SKM-1 treated with dmso at 0.1 percent for 144 hours (cell line): ENCODE measurements at regions not wholly inside any gene's neighbourhood (a gene's known extent, or its start where the extent isn't known, plus 50 kb on each side); places are given as distances from the start of the nearest gene placed in this dataset.
"Not testable (repeated sequence)": the region's sequence is repeated elsewhere in the genome, so short reads cannot be mapped to it uniquely, and the experiment has no call there.

Source experiments
- DNase-seq: peaks from one replicate; lab custom pipeline; 2025; ENCODE audit not compliant: unreplicated experiment; lab: John Stamatoyannopoulos, UW

- DNase-seq: no peak
Observed at GRCh38 chr2:239866778-239867177, 158.4 kb downstream of the NDUFA10 start.

GRCh38 chr2:239866350-239866749 lies 158.8 kb downstream of the NDUFA10 start:
- DNase-seq: no peak

- not testable (repeated sequence) for DNase-seq
Observed at GRCh38 chr2:239865856-239866255, 159.3 kb downstream of the NDUFA10 start.

- no peak for DNase-seq
Observed at GRCh38 chr2:239865059-239865639, 160.0 kb downstream of the NDUFA10 start.

- DNase-seq: no peak
Observed at GRCh38 chr2:239864247-239865058, 160.7 kb downstream of the NDUFA10 start.

- no peak for DNase-seq
Observed at GRCh38 chr2:239862613-239863012, 162.5 kb downstream of the NDUFA10 start.

DNA sequence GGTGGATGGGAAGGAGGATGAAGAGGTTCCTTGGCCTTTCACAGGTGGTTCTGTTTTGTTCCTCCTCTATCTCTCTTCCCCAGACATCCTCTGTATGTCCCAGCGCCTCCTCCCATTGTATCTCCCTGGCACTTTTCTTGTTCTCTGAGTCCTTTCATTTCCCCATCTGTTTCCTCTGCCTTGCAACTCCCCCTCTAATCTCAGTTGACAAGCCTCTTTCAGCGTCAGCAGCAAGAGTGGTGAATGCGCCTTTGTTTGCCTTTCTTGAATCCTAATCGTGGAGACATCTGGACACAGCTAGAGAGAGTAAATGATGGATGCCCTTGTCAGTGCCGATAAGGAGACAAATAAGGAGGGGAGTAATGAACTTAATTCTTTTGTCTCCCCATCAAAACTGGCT lies 167.0 kb downstream of the NDUFA10 start:
- DNase-seq: no peak

GRCh38 chr2:239857591-239857990 lies 167.6 kb downstream of the NDUFA10 start:
- no peak for DNase-seq

- DNase-seq: no peak
Observed at GRCh38 chr2:239856620-239857285, 168.4 kb downstream of the NDUFA10 start.

DNA sequence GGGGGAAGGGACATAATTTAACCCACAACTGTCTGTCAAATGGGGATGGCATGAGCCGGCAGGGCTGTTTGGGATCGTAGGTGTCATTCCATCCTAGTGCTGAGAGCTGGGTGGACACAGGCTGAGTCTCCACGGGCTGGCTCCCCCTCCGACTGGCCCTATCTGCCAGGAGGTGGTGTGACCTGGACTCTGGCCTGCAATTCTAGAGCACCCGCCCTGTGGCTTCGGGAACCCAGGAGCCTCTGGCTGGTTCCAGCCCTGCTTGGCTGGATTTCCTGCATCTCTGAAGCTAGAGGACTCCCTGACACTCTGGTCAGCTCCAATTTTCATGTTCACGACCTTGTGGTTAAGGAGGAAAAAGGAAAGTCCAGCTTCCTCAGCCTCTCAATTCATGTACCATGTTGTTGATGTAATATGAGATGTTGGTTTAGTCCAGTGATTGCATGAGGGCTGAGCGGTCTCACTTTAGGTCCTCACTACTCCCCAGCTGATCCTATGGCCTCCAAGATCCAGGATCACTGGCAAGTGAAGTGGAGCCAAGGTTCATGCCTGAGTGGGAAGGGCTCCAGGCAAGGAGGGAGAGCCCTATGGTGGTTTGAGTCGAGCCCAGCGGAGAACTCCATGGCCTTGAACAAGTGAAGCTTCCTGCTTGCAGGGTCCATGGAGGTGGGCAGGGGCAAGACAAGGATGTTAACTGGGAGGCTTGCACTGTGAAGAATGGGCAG lies 169.1 kb downstream of the NDUFA10 start:
- no peak for DNase-seq

DNA sequence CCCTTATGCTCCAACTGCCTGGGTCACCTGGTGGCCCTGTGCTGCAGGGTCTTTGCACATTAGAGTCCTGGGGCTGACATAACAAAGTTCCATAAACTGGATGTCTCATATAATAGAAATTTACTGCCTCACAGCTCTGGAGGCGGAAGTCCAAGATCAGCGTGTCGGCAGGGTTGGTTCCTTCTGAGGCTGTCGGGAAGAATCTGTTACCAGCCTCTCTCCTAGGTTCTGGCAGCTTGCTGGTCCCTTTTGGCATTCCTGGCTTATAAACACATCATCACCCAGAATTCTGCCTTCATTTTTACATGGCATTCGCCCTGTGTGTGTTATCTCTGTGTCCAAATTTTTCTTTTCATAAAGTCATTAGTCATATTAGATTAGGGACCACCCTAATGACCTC lies 170.5 kb downstream of the NDUFA10 start:
- DNase-seq: no peak

GRCh38 chr2:239853706-239854327 lies 171.3 kb downstream of the NDUFA10 start:
- DNase-seq: no peak

DNA sequence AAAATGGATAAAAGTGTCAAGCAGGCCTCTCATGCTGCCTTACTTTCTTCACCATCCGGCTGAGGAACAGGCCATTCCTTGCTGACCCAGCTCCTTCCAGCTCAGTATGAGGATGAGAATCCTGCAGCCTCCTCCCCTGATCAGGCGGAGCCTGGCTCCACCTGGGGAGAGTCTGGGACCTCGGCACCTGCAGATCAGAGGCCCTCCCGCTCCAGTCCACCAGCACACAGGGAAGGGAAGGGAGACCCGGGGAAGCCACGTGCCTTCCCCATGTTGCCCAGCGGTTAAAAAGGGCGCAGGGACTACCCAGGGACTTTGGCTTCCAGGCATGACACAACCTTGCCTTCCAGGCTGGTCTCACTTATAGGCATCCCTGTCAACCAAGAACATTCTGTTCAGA lies 172.0 kb downstream of the NDUFA10 start:
- no peak for DNase-seq

GRCh38 chr2:239852272-239852671 lies 172.9 kb downstream of the NDUFA10 start:
- DNase-seq: no peak

GRCh38 chr2:239846789-239847676 lies 178.1 kb downstream of the NDUFA10 start:
- no peak for DNase-seq

GRCh38 chr2:239845968-239846367 lies 179.2 kb downstream of the NDUFA10 start:
- DNase-seq: no peak

- no peak for DNase-seq
Observed at GRCh38 chr2:239839306-239839705, 185.8 kb downstream of the NDUFA10 start.

GRCh38 chr2:239836021-239836765 lies 188.9 kb downstream of the NDUFA10 start:
- DNase-seq: no peak

DNA sequence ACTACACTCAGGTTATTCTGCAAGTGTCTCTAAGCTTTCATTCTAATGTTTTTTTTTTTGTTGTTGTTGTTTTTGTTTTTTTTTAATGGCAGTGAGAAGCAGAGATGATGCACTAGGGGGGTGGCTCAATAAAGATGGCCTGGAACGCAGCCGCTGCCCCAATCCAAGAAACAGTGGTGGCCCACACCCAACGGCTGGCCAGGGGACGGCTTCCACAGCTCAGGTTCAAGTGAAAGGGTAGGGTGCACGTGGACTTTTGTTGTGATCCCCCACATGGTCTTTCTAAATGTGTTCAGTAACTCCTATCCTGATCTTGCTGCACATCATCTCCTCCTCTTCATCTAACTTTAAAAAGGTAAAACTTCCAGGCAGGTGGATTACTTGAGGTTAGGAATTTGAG lies 190.1 kb downstream of the NDUFA10 start:
- no peak for DNase-seq
